SK-N-SH (cell line): ENCODE measurements at regions not wholly inside any gene's neighbourhood (a gene's known extent, or its start where the extent isn't known, plus 50 kb on each side); places are given as distances from the start of the nearest gene placed in this dataset.

ENCODE experiments used
- CTCF ChIA-PET: fragments of 300-600, 350-600 bp; formaldehyde crosslinking; extraction: SDS; loops from one replicate; lab custom pipeline; 2021; lab: Yijun Ruan, JAX
- POLR2A ChIA-PET: fragments of 350-600 bp; sonication (Branson Sonifier 250); formaldehyde crosslinking; extraction: SDS; loops from one replicate; lab custom pipeline; 2020; ENCODE audit warnings: antibody characterized with exemption, inconsistent platforms; lab: Yijun Ruan, JAX
- DNase-seq: peaks from one replicate; pipeline ENCODE4 v3.0.0; 2012
- H2AFZ ChIP-seq: fragments of 200-600 bp; sonication (generic); 2 replicates; pipeline ENCODE4 v1.8.1; 2016; ENCODE audit warnings: antibody characterized with exemption, mild to moderate bottlenecking, low read depth
- H3F3A ChIP-seq: fragments of 200-600 bp; sonication (generic); replicated peaks from 2 replicates; pipeline ENCODE3; 2016; ENCODE audit warnings: antibody characterized with exemption, mild to moderate bottlenecking; ENCODE audit not compliant: insufficient read depth
- H3K27ac ChIP-seq, 2 experiments: fragments of 200-500 bp in 1 of 2; fragments of 200-600 bp in 1 of 2; sonication (Bioruptor generic) in 1 of 2; sonication (generic), shearing (Covaris generic) in 1 of 2; 2 replicates each; pipeline versions ENCODE4 v1.5.1 to v1.6.1; 2014 to 2016; ENCODE audit warnings: low read depth in 2 of 2, inconsistent platforms in 1 of 2, low read length in 1 of 2, mild to moderate bottlenecking in 1 of 2, mixed read lengths in 1 of 2
- H3K27me3 ChIP-seq: fragments of 200-600 bp; sonication (generic), shearing (Covaris generic); 2 replicates; pipeline ENCODE4 v1.6.1; 2016; ENCODE audit warnings: mixed run types; ENCODE audit not compliant: insufficient read depth
- H3K36me3 ChIP-seq, 2 experiments: fragments of 200-500 bp in 1 of 2; fragments of 200-600 bp in 1 of 2; sonication (Bioruptor generic) in 1 of 2; sonication (generic) in 1 of 2; replicated peaks in 1 of 2; 2 replicates each; pipeline versions ENCODE3 to v1.5.1; 2014 to 2016; ENCODE audit warnings: low read length in 1 of 2, mild to moderate bottlenecking in 1 of 2; ENCODE audit not compliant: insufficient read depth in 2 of 2, control insufficient read depth in 1 of 2
- H3K4me1 ChIP-seq, 2 experiments: fragments of 200-500 bp in 1 of 2; fragments of 200-600 bp in 1 of 2; sonication (Bioruptor generic) in 1 of 2; sonication (generic), shearing (Covaris generic) in 1 of 2; 2 replicates each; pipeline versions ENCODE4 v1.5.1 to v1.6.1; 2014 to 2016; ENCODE audit warnings: low read depth in 1 of 2, low read length in 1 of 2, mixed run types in 1 of 2; ENCODE audit not compliant: insufficient read depth in 2 of 2, control insufficient read depth in 1 of 2
- H3K4me2 ChIP-seq: fragments of 200-600 bp; sonication (generic), shearing (Covaris generic); 2 replicates; pipeline ENCODE4 v1.6.1; 2017; ENCODE audit warnings: mixed run types
- H3K4me3 ChIP-seq, 2 experiments: fragments of 200-500 bp in 1 of 2; fragments of 200-600 bp in 1 of 2; sonication (Bioruptor generic) in 1 of 2; sonication (generic), shearing (Covaris generic) in 1 of 2; 2 replicates each; pipeline versions ENCODE4 v1.5.1 to v1.8.1; 2014 to 2016; ENCODE audit warnings: low read depth in 2 of 2, inconsistent platforms in 1 of 2, low read length in 1 of 2, mild to moderate bottlenecking in 1 of 2, mixed read lengths in 1 of 2, moderate library complexity in 1 of 2
- H3K79me2 ChIP-seq: fragments of 200-600 bp; sonication (generic); 2 replicates; pipeline ENCODE4 v1.8.1; 2017; ENCODE audit warnings: mild to moderate bottlenecking; ENCODE audit not compliant: insufficient read depth
- H3K9ac ChIP-seq: fragments of 200-600 bp; sonication (generic); 2 replicates; pipeline ENCODE4 v1.6.1; 2017; ENCODE audit warnings: mixed run types
- H3K9me2 ChIP-seq: fragments of 200-600 bp; sonication (generic); 2 replicates; pipeline ENCODE4 v1.6.1; 2017; ENCODE audit warnings: mixed run types
- H3K9me3 ChIP-seq: fragments of 200-600 bp; sonication (generic); 2 replicates; pipeline ENCODE4 v1.6.1; 2017; ENCODE audit warnings: mixed run types, mild to moderate bottlenecking, moderate library complexity
- H4K20me1 ChIP-seq: fragments of 200-600 bp; sonication (generic); 2 replicates; pipeline ENCODE4 v1.6.1; 2017; ENCODE audit warnings: mild to moderate bottlenecking, mixed run types; ENCODE audit not compliant: insufficient read depth
- CHD2 ChIP-seq: fragments of 150-350 bp; IDR thresholded peaks from 2 replicates; pipeline ENCODE4 v1.6.1; 2018; ENCODE audit warnings: low read length; ENCODE audit not compliant: partially characterized antibody
- CTCF ChIP-seq: fragments of 200-600 bp; sonication (generic); IDR thresholded peaks from 2 replicates; pipeline ENCODE4 v1.6.1; 2017; ENCODE audit warnings: antibody characterized with exemption, mild to moderate bottlenecking, moderate library complexity
- EP300 ChIP-seq, 2 experiments: IDR thresholded peaks; 2 replicates each; pipeline versions ENCODE4 v1.4.0 to v1.6.1; 2012; ENCODE audit warnings: borderline replicate concordance in 1 of 2, low read depth in 1 of 2, low read length in 1 of 2
- FOSL2 ChIP-seq: IDR thresholded peaks from 2 replicates; pipeline ENCODE4 v1.4.0; 2012; ENCODE audit warnings: low read depth, mild to moderate bottlenecking, moderate library complexity, borderline replicate concordance
- FOXM1 ChIP-seq: IDR thresholded peaks from 2 replicates; pipeline ENCODE4 v1.4.0; 2012; ENCODE audit warnings: low read depth, mild to moderate bottlenecking
- GABPA ChIP-seq: IDR thresholded peaks from 2 replicates; pipeline ENCODE4 v1.4.0; 2012; ENCODE audit warnings: low read depth, mild to moderate bottlenecking
- JUND ChIP-seq: IDR thresholded peaks from 2 replicates; pipeline ENCODE4 v1.4.0; 2012
- PBX3 ChIP-seq: IDR thresholded peaks from 2 replicates; pipeline ENCODE4; 2012
- RXRA ChIP-seq: IDR thresholded peaks from 2 replicates; pipeline ENCODE4 v1.4.0; 2012; ENCODE audit warnings: low read depth, mild to moderate bottlenecking, borderline replicate concordance
- SIN3A ChIP-seq: IDR thresholded peaks from 2 replicates; pipeline ENCODE4 v1.6.1; 2012; ENCODE audit warnings: low read depth, mild to moderate bottlenecking, low read length, moderate library complexity, borderline replicate concordance
- TAF1 ChIP-seq: IDR thresholded peaks from 2 replicates; pipeline ENCODE4 v1.6.1; 2012; ENCODE audit warnings: low read depth, mild to moderate bottlenecking, low read length, moderate library complexity, borderline replicate concordance
- TCF12 ChIP-seq: IDR thresholded peaks from 2 replicates; pipeline ENCODE4 v1.4.0; 2012
- YY1 ChIP-seq: IDR thresholded peaks from 2 replicates; pipeline ENCODE4 v1.4.0; 2012; ENCODE audit warnings: low read depth, mild to moderate bottlenecking
- whole genome bisulfite sequencing: methylation state at CpG from one replicate; pipeline ENCODE4 v1.1.6; 2017; ENCODE audit warnings: low lambda C conversion rate; 5-methylcytosine and 5-hydroxymethylcytosine counted together
- TF ChIP-seq, protein P1 (sequence below): IDR thresholded peaks from 2 replicates; pipeline ENCODE4 v1.4.0; 2012; ENCODE audit warnings: low read depth
- TF ChIP-seq, protein P2 (sequence below): fragments of 150-350 bp; IDR thresholded peaks from 2 replicates; pipeline ENCODE4 v1.6.1; 2017; ENCODE audit warnings: antibody characterized with exemption, low read length, low read depth, borderline replicate concordance
- TF ChIP-seq, protein P3 (sequence below): IDR thresholded peaks from 2 replicates; pipeline ENCODE4 v1.6.1; 2012; ENCODE audit warnings: mild to moderate bottlenecking, low read depth, low read length, moderate library complexity

- POLR2A ChIA-PET, result no interaction called here
- H4K20me1 ChIP-seq, result no peaks in the 10 kb centered on the region
- H3K79me2 ChIP-seq, result no peaks in the 10 kb centered on the region
- DNase-seq, result no peak
- H3F3A ChIP-seq, result peaks cover 54% of the 10 kb centered on the region
- H3K4me2 ChIP-seq, result no peak overlapping the region
- TF ChIP-seq GABPA (no peak), JUND (no peak), RXRA (no peak), YY1 (no peak), FOSL2 (no peak), EP300 (IDR thresholded peaks at IDR 0.05; ENCODE audit: borderline replicate concordance in 1 of 2, low read depth in 1 of 2, low read length in 1 of 2) (no peak), CHD2 (no peak)
- TF ChIP-seq, all 33 proteins: peak for 0
- no peak overlapping the region for H2AFZ ChIP-seq
- H3K4me1 ChIP-seq, result peaks cover 7 to 50% of the 10 kb centered on the region in 2 experiments
- 84% methylated on average over 10 of the region's 10 CpGs for WGBS
- peaks cover 0 to 3% of the 10 kb centered on the region in 2 experiments for H3K36me3 ChIP-seq
- no peaks in the 10 kb centered on the region for H3K9me2 ChIP-seq
- H3K9me3 ChIP-seq, result no peaks in the 10 kb centered on the region
- CTCF ChIA-PET, result no interaction called here
- H3K9ac ChIP-seq, result no peak overlapping the region
- no peak overlapping the region for H3K4me3 ChIP-seq
- H3K27me3 ChIP-seq, result no peaks in the 10 kb centered on the region
- no peak overlapping the region for H3K27ac ChIP-seq
Measured at GRCh38 chr11:106395716-106396349, 318.4 kb downstream of the AASDHPPT start.

GRCh38 chr11:106397787-106398501 is 320.5 kb downstream of the AASDHPPT start:
- H3F3A ChIP-seq, result peaks cover 49% of the 10 kb centered on the region
- DNase-seq, result no peak
- CTCF ChIA-PET, result interaction anchor here (1.1 kb wide), 1 partner anchor 24 kb away, joined by 5 read pairs; no protein-coding TSS in a partner anchor
- 0 out of 4 replicates have a peak overlapping the region, but pooled peaks of 1 of the 2 experiments have one; percentile 5 for H3K4me3 ChIP-seq
- peak overlapping the region; percentile 67 for H3K9ac ChIP-seq
- H3K9me3 ChIP-seq, result no peaks in the 10 kb centered on the region
- WGBS, result 34% methylated on average over 9 of the region's 9 CpGs
- peak overlapping the region; percentile 89 for H2AFZ ChIP-seq
- no peaks in the 10 kb centered on the region for H3K27me3 ChIP-seq
- H3K4me2 ChIP-seq, result peak overlapping the region; percentile 66
- H3K4me1 ChIP-seq, result peaks cover 7 to 32% of the 10 kb centered on the region in 2 experiments
- peaks cover 0 to 3% of the 10 kb centered on the region in 2 experiments for H3K36me3 ChIP-seq
- H3K27ac ChIP-seq, result peak overlapping the region; percentile 80 to 97; a peak in 3 of 4 replicates
- POLR2A ChIA-PET, result no interaction called here
- H3K79me2 ChIP-seq, result no peaks in the 10 kb centered on the region
- H4K20me1 ChIP-seq, result no peaks in the 10 kb centered on the region
- TF ChIP-seq GABPA (no peak), TAF1 (no peak), RXRA (no peak), CTCF (no peak), FOXM1 (no peak), TCF12 (peak; percentile 44), PBX3 (peak; percentile 66), JUND (no peak), SIN3A (no peak), EP300 (IDR thresholded peaks at IDR 0.05; ENCODE audit: borderline replicate concordance in 1 of 2, low read depth in 1 of 2, low read length in 1 of 2) (peak in 1 of 2 experiments; percentile 44; a peak in 1 of 4 replicates)
- TF ChIP-seq, protein P1, sequence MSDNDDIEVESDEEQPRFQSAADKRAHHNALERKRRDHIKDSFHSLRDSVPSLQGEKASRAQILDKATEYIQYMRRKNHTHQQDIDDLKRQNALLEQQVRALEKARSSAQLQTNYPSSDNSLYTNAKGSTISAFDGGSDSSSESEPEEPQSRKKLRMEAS, result no peak
- TF ChIP-seq, protein P2, sequence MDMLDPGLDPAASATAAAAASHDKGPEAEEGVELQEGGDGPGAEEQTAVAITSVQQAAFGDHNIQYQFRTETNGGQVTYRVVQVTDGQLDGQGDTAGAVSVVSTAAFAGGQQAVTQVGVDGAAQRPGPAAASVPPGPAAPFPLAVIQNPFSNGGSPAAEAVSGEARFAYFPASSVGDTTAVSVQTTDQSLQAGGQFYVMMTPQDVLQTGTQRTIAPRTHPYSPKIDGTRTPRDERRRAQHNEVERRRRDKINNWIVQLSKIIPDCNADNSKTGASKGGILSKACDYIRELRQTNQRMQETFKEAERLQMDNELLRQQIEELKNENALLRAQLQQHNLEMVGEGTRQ, result no peak
- TF ChIP-seq, protein P3, sequence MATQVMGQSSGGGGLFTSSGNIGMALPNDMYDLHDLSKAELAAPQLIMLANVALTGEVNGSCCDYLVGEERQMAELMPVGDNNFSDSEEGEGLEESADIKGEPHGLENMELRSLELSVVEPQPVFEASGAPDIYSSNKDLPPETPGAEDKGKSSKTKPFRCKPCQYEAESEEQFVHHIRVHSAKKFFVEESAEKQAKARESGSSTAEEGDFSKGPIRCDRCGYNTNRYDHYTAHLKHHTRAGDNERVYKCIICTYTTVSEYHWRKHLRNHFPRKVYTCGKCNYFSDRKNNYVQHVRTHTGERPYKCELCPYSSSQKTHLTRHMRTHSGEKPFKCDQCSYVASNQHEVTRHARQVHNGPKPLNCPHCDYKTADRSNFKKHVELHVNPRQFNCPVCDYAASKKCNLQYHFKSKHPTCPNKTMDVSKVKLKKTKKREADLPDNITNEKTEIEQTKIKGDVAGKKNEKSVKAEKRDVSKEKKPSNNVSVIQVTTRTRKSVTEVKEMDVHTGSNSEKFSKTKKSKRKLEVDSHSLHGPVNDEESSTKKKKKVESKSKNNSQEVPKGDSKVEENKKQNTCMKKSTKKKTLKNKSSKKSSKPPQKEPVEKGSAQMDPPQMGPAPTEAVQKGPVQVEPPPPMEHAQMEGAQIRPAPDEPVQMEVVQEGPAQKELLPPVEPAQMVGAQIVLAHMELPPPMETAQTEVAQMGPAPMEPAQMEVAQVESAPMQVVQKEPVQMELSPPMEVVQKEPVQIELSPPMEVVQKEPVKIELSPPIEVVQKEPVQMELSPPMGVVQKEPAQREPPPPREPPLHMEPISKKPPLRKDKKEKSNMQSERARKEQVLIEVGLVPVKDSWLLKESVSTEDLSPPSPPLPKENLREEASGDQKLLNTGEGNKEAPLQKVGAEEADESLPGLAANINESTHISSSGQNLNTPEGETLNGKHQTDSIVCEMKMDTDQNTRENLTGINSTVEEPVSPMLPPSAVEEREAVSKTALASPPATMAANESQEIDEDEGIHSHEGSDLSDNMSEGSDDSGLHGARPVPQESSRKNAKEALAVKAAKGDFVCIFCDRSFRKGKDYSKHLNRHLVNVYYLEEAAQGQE, result no peak
- H3K9me2 ChIP-seq, result no peaks in the 10 kb centered on the region
